ENCODE measurements at regions not wholly inside any gene's neighbourhood (a gene's known extent, or its start where the extent isn't known, plus 50 kb on each side); places are given as distances from the start of the nearest gene placed in this dataset.

- Histone ChIP-seq H3K9me3 (ENCODE audit: low read depth) (no peaks in the 10 kb centered on the region), H3K27ac (no peak overlapping the region), H3K79me2 (ENCODE audit: low read depth) (no peaks in the 10 kb centered on the region), H4K20me1 (ENCODE audit: low read depth) (no peaks in the 10 kb centered on the region), H2AFZ (replicated peaks) (peak overlapping the region; percentile 72), H3K27me3 (no peaks in the 10 kb centered on the region), H3K4me2 (no peak overlapping the region), H3K4me1 (no peaks in the 10 kb centered on the region), H3F3A (ENCODE audit: low read depth) (no peaks in the 10 kb centered on the region), H3K4me3 (no peak overlapping the region), H3K36me3 (no peaks in the 10 kb centered on the region), H3K9ac (no peak overlapping the region)
- Mint-ChIP-seq H3K27me3 (ENCODE audit: insufficient read depth, low read depth) (no peaks in the 10 kb centered on the region), H3K36me3 (no peaks in the 10 kb centered on the region), H3K4me3 (no peak overlapping the region), H3K27ac (no peak overlapping the region), H3K4me1 (no peaks in the 10 kb centered on the region), H3K9me3 (no peaks in the 10 kb centered on the region)
- peak; percentile 56 for DNase-seq (ENCODE audit: low spot score)
- TF ChIP-seq CTCF (IDR thresholded peaks at IDR 0.05) (peak; percentile 58), EZH2phosphoT487 (IDR thresholded peaks at IDR 0.05) (no peak), EZH2 (IDR thresholded peaks at IDR 0.05) (no peak)
Measured at GRCh38 chr20:60718743-60719480, 533.1 kb upstream of the CDH4 start.

- no peaks in the 10 kb centered on the region for H3F3A ChIP-seq (ENCODE audit: low read depth)
- H3K36me3 Mint-ChIP-seq = no peaks in the 10 kb centered on the region
- peaks cover 6% of the 10 kb centered on the region for H3K9me3 Mint-ChIP-seq
- no peak overlapping the region for H3K4me3 Mint-ChIP-seq
- peaks cover 8% of the 10 kb centered on the region for H3K4me1 ChIP-seq
- no peaks in the 10 kb centered on the region for H3K27me3 ChIP-seq
- no peak overlapping the region for H3K4me3 ChIP-seq
- TF ChIP-seq EZH2 (IDR thresholded peaks at IDR 0.05) = no peak
- H3K4me1 Mint-ChIP-seq = no peaks in the 10 kb centered on the region
- H3K27ac ChIP-seq = no peak overlapping the region
- H3K79me2 ChIP-seq (ENCODE audit: low read depth) = no peaks in the 10 kb centered on the region
- H3K9ac ChIP-seq = no peak overlapping the region
- no peak overlapping the region for H3K4me2 ChIP-seq
- H2AFZ ChIP-seq (replicated peaks) = no peak overlapping the region
- no peaks in the 10 kb centered on the region for H4K20me1 ChIP-seq (ENCODE audit: low read depth)
- DNase-seq (ENCODE audit: low spot score) = no peak
- H3K27ac Mint-ChIP-seq = no peak overlapping the region
- H3K36me3 ChIP-seq = no peaks in the 10 kb centered on the region
- no peaks in the 10 kb centered on the region for H3K9me3 ChIP-seq (ENCODE audit: low read depth)
- peaks cover 4% of the 10 kb centered on the region for H3K27me3 Mint-ChIP-seq (ENCODE audit: insufficient read depth, low read depth)
Measured at GRCh38 chr20:60725311-60725906, 526.7 kb upstream of the CDH4 start.

GRCh38 chr20:60727425-60727824, 524.6 kb upstream of the CDH4 start:
- Histone ChIP-seq H3K9ac (no peak overlapping the region), H3K27ac (no peak overlapping the region), H2AFZ (replicated peaks) (no peak overlapping the region), H3K4me3 (no peak overlapping the region), H3K9me3 (ENCODE audit: low read depth) (no peaks in the 10 kb centered on the region), H3K4me1 (peaks cover 8% of the 10 kb centered on the region), H3K27me3 (no peaks in the 10 kb centered on the region), H3K4me2 (no peak overlapping the region), H3K36me3 (no peaks in the 10 kb centered on the region), H3F3A (ENCODE audit: low read depth) (no peaks in the 10 kb centered on the region), H3K79me2 (ENCODE audit: low read depth) (no peaks in the 10 kb centered on the region), H4K20me1 (ENCODE audit: low read depth) (no peaks in the 10 kb centered on the region)
- Mint-ChIP-seq H3K36me3 (no peaks in the 10 kb centered on the region), H3K27ac (no peak overlapping the region), H3K9me3 (peaks cover 6% of the 10 kb centered on the region), H3K4me1 (no peaks in the 10 kb centered on the region), H3K4me3 (no peak overlapping the region), H3K27me3 (ENCODE audit: insufficient read depth, low read depth) (peaks cover 4% of the 10 kb centered on the region)
- DNase-seq (ENCODE audit: low spot score) = no peak
- TF ChIP-seq CTCF (IDR thresholded peaks at IDR 0.05) (no peak), EZH2 (IDR thresholded peaks at IDR 0.05) (no peak), EZH2phosphoT487 (IDR thresholded peaks at IDR 0.05) (no peak)

- TF ChIP-seq CTCF (IDR thresholded peaks at IDR 0.05) (no peak), EZH2 (IDR thresholded peaks at IDR 0.05) (no peak), EZH2phosphoT487 (IDR thresholded peaks at IDR 0.05) (no peak)
- no peak overlapping the region for H3K4me2 ChIP-seq
- H3K27ac Mint-ChIP-seq = no peak overlapping the region
- H3K36me3 ChIP-seq = no peaks in the 10 kb centered on the region
- H3K27me3 ChIP-seq = no peaks in the 10 kb centered on the region
- no peaks in the 10 kb centered on the region for H3K9me3 ChIP-seq (ENCODE audit: low read depth)
- H3K4me1 ChIP-seq = peaks cover 8% of the 10 kb centered on the region
- no peaks in the 10 kb centered on the region for H4K20me1 ChIP-seq (ENCODE audit: low read depth)
- no peak overlapping the region for H3K4me3 Mint-ChIP-seq
- no peak overlapping the region for H2AFZ ChIP-seq (replicated peaks)
- DNase-seq (ENCODE audit: low spot score) = no peak
- peaks cover 6% of the 10 kb centered on the region for H3K9me3 Mint-ChIP-seq
- no peak overlapping the region for H3K9ac ChIP-seq
- H3K4me1 Mint-ChIP-seq = no peaks in the 10 kb centered on the region
- no peak overlapping the region for H3K4me3 ChIP-seq
- no peak overlapping the region for H3K27ac ChIP-seq
- peaks cover 4% of the 10 kb centered on the region for H3K27me3 Mint-ChIP-seq (ENCODE audit: insufficient read depth, low read depth)
- H3K79me2 ChIP-seq (ENCODE audit: low read depth) = no peaks in the 10 kb centered on the region
- no peaks in the 10 kb centered on the region for H3K36me3 Mint-ChIP-seq
- no peaks in the 10 kb centered on the region for H3F3A ChIP-seq (ENCODE audit: low read depth)
Measured at GRCh38 chr20:60728705-60729104, 523.4 kb upstream of the CDH4 start.
